Keratinocyte (primary cell): ENCODE measurements at regions not wholly inside any gene's neighbourhood (a gene's known extent, or its start where the extent isn't known, plus 50 kb on each side); places are given as distances from the start of the nearest gene placed in this dataset.

Experiments
- DNase-seq: peaks from one replicate; pipeline ENCODE4 v3.0.0-alpha.2; 2011; ENCODE audit warnings: low read depth, missing footprints, low spot score
- FAIRE-seq: peaks from 2 replicates; lab custom pipeline; 2011; peaks lifted over from hg19 to GRCh38; lab: Jason Lieb, UNC
- H2AFZ ChIP-seq: 2 replicates; pipeline ENCODE4 v1.6.0; 2012; ENCODE audit warnings: low read length, control low read depth, inconsistent platforms; ENCODE audit not compliant: control insufficient read depth
- H3K27ac ChIP-seq: 2 replicates; pipeline ENCODE4 v1.5.1; 2011; ENCODE audit warnings: low read length; ENCODE audit not compliant: control insufficient read depth, insufficient read depth
- H3K27me3 ChIP-seq: 3 replicates; pipeline ENCODE4 v1.6.0; 2011; ENCODE audit warnings: low read length; ENCODE audit not compliant: control insufficient read depth, insufficient read depth; ENCODE audit errors: extremely low read depth
- H3K36me3 ChIP-seq, 2 experiments: 2 replicates in 1 of 2; 3 replicates in 1 of 2; pipeline ENCODE4 v1.5.1; 2011; ENCODE audit warnings: low read length in 2 of 2, mild to moderate bottlenecking in 1 of 2; ENCODE audit not compliant: control insufficient read depth in 2 of 2, insufficient read depth in 2 of 2; ENCODE audit errors: extremely low read depth in 1 of 2
- H3K4me1 ChIP-seq: 3 replicates; pipeline ENCODE4 v1.5.1; 2011; ENCODE audit warnings: low read length; ENCODE audit not compliant: control insufficient read depth, insufficient read depth; ENCODE audit errors: extremely low read depth
- H3K4me2 ChIP-seq: 3 replicates; pipeline ENCODE4 v1.6.0; 2011; ENCODE audit warnings: low read depth, low read length; ENCODE audit not compliant: control insufficient read depth, insufficient read depth; ENCODE audit errors: extremely low read depth
- H3K4me3 ChIP-seq, 3 experiments: fragments of 200-600 bp in 1 of 3; sonication (generic) in 1 of 3; 2 replicates in 2 of 3; 3 replicates in 1 of 3; pipeline ENCODE4 v1.5.1; 2011 to 2016; ENCODE audit warnings: low read length in 3 of 3, mild to moderate bottlenecking in 3 of 3, control low read depth in 2 of 3, inconsistent platforms in 1 of 3, low read depth in 1 of 3, mixed read lengths in 1 of 3, mixed run types in 1 of 3, moderate library complexity in 1 of 3; ENCODE audit not compliant: control insufficient read depth in 2 of 3, insufficient read depth in 2 of 3; ENCODE audit errors: extremely low read depth in 1 of 3
- H3K79me2 ChIP-seq: 2 replicates; pipeline ENCODE4 v1.6.0; 2012; ENCODE audit warnings: low read length; ENCODE audit not compliant: control insufficient read depth, insufficient read depth
- H3K9ac ChIP-seq: 3 replicates; pipeline ENCODE4 v1.6.0; 2011; ENCODE audit warnings: low read length; ENCODE audit not compliant: control insufficient read depth, insufficient read depth; ENCODE audit errors: extremely low read depth
- H3K9me1 ChIP-seq: 3 replicates; pipeline ENCODE4 v1.6.0; 2011; ENCODE audit warnings: low read length; ENCODE audit not compliant: control insufficient read depth, insufficient read depth; ENCODE audit errors: extremely low read depth
- H3K9me3 ChIP-seq: 2 replicates; pipeline ENCODE4 v1.5.1; 2012; ENCODE audit warnings: low read depth, low read length; ENCODE audit not compliant: control insufficient read depth
- H4K20me1 ChIP-seq: 3 replicates; pipeline ENCODE4 v1.6.0; 2011; ENCODE audit warnings: low read length; ENCODE audit not compliant: control insufficient read depth, insufficient read depth; ENCODE audit errors: extremely low read depth
- CTCF ChIP-seq, 3 experiments: IDR thresholded peaks in 1 of 3; conservative IDR thresholded peaks in 1 of 3; optimal IDR thresholded peaks in 1 of 3; 2 replicates in 2 of 3; 3 replicates in 1 of 3; pipeline versions ENCODE3 to v1.5.1; 2011; ENCODE audit warnings: low read length in 3 of 3, mild to moderate bottlenecking in 3 of 3, moderate library complexity in 2 of 3, control low read depth in 1 of 3, inconsistent platforms in 1 of 3; ENCODE audit not compliant: insufficient read depth in 2 of 3; ENCODE audit errors: extremely low read depth in 1 of 3
- EZH2 ChIP-seq: IDR thresholded peaks from one replicate; pipeline ENCODE4 v1.6.1; 2012; ENCODE audit warnings: inconsistent platforms, mild to moderate bottlenecking, low read length, moderate library complexity
- dilution Hi-C: fragments of 300-500 bp; cut with MboI; formaldehyde crosslinking; loops from one replicate; pipeline ENCODE4 v1.7.0; 2020; ENCODE audit warnings: low sequenced_read_pairs; ENCODE audit not compliant: extremely low pct_ligation_motif_present

DNA sequence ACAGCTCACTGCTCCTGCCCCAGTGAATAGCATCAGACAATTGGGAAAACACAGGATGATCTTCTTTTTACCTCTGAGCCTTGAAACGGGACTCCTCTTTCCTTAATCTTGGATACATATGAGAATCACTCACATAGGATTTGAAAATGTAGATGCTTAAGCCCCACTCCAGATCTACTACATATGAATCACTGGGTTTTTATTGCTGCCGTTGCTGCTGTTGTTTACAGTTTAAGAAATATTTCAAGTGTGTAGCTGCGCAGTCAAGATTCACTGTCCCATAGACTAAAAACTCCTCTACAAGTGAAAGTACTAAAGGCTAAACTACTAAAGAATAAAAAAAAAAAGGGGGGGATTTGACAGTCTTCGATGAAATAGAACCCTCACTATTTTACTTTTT is 765.9 kb downstream of the NTRK3 start:
- Histone ChIP-seq H3K9me3 (no peaks in the 10 kb centered on the region), H3K27me3 (no peaks in the 10 kb centered on the region)
- FAIRE-seq: no peak

GRCh38 chr15:87489902-87490665 is 766.5 kb downstream of the NTRK3 start:
- no peak overlapping the region for H3K4me2 ChIP-seq
- no peaks in the 10 kb centered on the region for H3K27me3 ChIP-seq
- no peak for DNase-seq
- H2AFZ ChIP-seq: no peak overlapping the region
- no peaks in the 10 kb centered on the region for H3K4me1 ChIP-seq
- H3K4me3 ChIP-seq: no peak overlapping the region
- H3K9me3 ChIP-seq: no peaks in the 10 kb centered on the region
- FAIRE-seq: no peak
- H3K79me2 ChIP-seq: no peaks in the 10 kb centered on the region
- H3K9me1 ChIP-seq: no peaks in the 10 kb centered on the region
- TF ChIP-seq CTCF (optimal IDR thresholded peaks at IDR 0.05 in 1 of 3, IDR thresholded peaks at IDR 0.05 in 1 of 3, conservative IDR thresholded peaks at IDR 0.05 in 1 of 3; ENCODE audit: extremely low read depth in 1 of 3, insufficient read depth in 2 of 3, low read length in 3 of 3) (peak in 1 of 3 experiments; percentile 39), EZH2 (no peak)
- H3K9ac ChIP-seq: no peak overlapping the region
- H3K36me3 ChIP-seq: no peaks in the 10 kb centered on the region
- H3K27ac ChIP-seq: no peak overlapping the region
- dilution Hi-C loops: no loop called here
- no peaks in the 10 kb centered on the region for H4K20me1 ChIP-seq

More for the DNA sequence above, 765.9 kb downstream of the NTRK3 start:
- Histone ChIP-seq H3K79me2 (no peaks in the 10 kb centered on the region), H3K9ac (no peak overlapping the region), H2AFZ (no peak overlapping the region), H3K27ac (no peak overlapping the region), H4K20me1 (no peaks in the 10 kb centered on the region), H3K4me2 (no peak overlapping the region), H3K36me3 (no peaks in the 10 kb centered on the region), H3K4me3 (no peak overlapping the region), H3K9me1 (no peaks in the 10 kb centered on the region), H3K4me1 (no peaks in the 10 kb centered on the region)
- DNase-seq: no peak
- dilution Hi-C loops: no loop called here
- no peak for TF ChIP-seq CTCF (optimal IDR thresholded peaks at IDR 0.05 in 1 of 3, IDR thresholded peaks at IDR 0.05 in 1 of 3, conservative IDR thresholded peaks at IDR 0.05 in 1 of 3; ENCODE audit: extremely low read depth in 1 of 3, insufficient read depth in 2 of 3, low read length in 3 of 3)
- no peak for TF ChIP-seq EZH2
